Skeletal muscle cell (primary cell): ENCODE measurements at regions not wholly inside any gene's neighbourhood (a gene's known extent, or its start where the extent isn't known, plus 50 kb on each side); places are given as distances from the start of the nearest gene placed in this dataset.
"Not testable (repeated sequence)": the region's sequence is repeated elsewhere in the genome, so short reads cannot be mapped to it uniquely, and the experiment has no call there.

Source experiments
- DNase-seq: peaks from one replicate; pipeline ENCODE4 v3.0.0-alpha.2; 2010; ENCODE audit warnings: low read depth
- H3K4me3 ChIP-seq: 2 replicates; pipeline ENCODE4 v1.5.1; 2011; ENCODE audit warnings: low read depth, mild to moderate bottlenecking, control low read depth, low read length, moderate library complexity

- no peak for DNase-seq
- H3K4me3 ChIP-seq = no peak overlapping the region
Observed at GRCh38 chr13:76636829-76637228, 249.4 kb downstream of the KCTD12 start.

DNA sequence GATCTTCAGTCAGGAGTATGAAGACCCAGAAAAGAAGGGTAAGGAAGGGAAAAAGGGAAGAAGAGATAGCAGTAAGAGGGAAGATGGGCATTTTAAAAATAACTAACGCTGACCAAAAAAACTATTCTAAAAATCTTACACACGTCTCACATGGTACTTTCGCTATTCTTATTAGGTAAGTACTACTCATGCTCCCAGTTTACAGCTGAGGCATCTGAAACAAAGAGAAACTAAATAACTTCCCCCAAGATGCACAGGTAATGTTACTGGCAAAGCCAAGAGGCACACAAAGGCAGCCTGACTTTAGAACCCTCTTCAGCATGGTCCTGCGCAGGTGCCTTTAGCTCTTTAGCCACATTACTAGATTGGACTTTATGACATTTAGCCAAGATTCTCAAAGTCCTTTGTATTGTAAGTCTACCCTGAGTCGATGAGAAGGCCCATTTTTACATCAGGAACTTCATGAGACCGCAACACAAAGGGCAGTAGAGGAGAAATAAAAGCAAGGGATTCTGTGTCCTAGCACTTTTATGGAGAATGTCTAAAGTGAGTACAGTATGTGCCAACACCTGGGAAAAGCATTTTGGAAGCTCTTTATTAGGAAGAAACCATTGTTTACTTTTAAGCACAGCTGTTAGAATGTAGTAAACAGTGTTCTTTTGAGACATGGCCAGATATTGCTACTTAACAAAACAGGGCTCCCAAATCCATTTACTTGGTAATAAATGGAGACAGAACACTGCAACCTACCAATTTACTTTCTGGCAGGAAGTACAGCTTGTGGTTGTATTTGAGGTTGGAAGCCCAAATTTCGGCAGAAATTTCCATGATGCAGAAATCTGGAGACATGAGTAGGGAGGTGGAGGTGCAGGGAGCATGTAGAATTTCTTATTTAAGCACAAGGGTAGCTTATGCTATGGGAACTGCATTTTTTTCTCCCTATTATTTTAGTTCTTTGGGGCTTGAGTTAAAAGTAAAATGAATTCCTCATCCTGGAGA is 250.7 kb downstream of the KCTD12 start:
- H3K4me3 ChIP-seq = no peak overlapping the region
- DNase-seq = no peak

GRCh38 chr13:76634431-76635191 is 251.6 kb downstream of the KCTD12 start:
- H3K4me3 ChIP-seq = no peak overlapping the region
- DNase-seq = no peak

GRCh38 chr13:76632401-76633044 is 253.7 kb downstream of the KCTD12 start:
- H3K4me3 ChIP-seq = no peak overlapping the region
- no peak for DNase-seq

- no peak for DNase-seq
- H3K4me3 ChIP-seq = no peak overlapping the region
Observed at GRCh38 chr13:76630629-76631230, 255.5 kb downstream of the KCTD12 start.

DNA sequence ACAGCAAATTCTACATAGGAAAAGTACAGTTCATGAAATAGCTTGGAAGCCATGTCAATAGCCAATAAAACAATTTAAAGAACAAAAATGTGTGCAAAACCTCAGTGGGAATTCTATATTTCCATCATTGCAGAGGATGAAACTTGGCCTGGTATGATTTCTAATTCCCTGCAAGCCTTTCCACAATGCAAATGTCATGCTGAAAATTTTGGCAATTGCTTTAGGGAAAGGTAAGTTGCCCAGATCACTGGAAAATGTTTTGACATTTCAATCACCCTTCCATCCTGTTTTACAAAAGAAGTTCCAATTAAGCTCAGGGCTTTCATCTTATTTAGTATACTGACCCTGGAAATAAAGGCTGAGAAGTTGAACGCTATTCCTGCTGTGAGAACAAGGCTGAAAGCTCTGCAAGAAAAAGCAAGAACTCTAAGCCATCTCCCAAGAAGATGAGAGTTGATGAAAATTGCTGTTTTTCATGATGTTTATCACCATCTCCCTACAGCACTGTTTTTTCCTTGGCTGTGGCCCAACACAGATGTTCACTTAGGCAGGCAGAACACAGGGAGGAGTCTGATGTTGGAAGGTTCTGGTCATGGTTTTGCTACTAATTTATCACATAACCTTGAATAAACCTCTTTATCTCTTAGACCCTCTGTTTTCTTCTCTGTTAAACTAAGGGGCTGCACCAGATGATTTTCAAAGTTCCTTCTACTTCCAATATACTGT is 263.7 kb downstream of the KCTD12 start:
- DNase-seq = no peak
- H3K4me3 ChIP-seq = no peak overlapping the region

DNA sequence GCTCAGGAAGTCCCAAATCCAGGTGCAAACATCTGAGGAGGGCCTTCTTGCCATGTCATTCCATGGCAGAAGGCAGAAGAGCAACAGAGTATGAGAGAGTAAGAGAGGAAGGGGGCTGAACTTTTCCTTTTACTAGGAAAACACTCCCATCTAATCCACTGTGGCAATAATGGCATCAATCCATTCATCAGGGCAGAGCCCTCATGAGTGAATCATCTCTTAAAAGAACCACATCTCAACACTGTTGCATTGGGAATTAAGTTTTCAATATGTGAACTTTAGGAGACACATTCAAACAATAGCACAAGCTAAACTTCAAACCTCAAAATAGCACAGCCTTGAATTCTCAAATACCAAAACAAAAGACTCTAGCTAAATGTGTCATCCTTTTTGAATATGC is 264.5 kb downstream of the KCTD12 start:
- H3K4me3 ChIP-seq = no peak overlapping the region
- no peak for DNase-seq

DNA sequence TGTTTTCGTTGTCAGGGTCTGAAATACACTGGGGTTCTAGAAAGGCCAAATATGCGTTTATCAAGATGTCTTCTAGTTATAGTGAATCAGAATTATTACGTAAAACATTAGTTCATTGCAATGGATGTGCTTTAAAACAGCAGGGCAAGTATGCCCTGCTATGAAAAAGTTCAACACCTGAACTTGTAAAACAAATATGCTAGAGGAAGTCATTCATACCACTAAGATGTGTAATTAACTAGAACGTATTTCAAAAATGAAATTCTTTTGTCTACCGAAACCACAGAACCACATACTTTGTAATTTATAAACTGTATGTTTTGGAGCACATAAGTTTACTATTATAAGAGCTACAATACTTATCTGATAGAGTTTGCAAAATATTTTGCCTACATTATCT is 266.2 kb downstream of the KCTD12 start:
- DNase-seq = no peak
- no peak overlapping the region for H3K4me3 ChIP-seq

- no peak overlapping the region for H3K4me3 ChIP-seq
- no peak for DNase-seq
Observed at GRCh38 chr13:76619631-76620030, 266.6 kb downstream of the KCTD12 start.

GRCh38 chr13:76610819-76611415 is 275.3 kb downstream of the KCTD12 start:
- no peak overlapping the region for H3K4me3 ChIP-seq
- DNase-seq = no peak

DNA sequence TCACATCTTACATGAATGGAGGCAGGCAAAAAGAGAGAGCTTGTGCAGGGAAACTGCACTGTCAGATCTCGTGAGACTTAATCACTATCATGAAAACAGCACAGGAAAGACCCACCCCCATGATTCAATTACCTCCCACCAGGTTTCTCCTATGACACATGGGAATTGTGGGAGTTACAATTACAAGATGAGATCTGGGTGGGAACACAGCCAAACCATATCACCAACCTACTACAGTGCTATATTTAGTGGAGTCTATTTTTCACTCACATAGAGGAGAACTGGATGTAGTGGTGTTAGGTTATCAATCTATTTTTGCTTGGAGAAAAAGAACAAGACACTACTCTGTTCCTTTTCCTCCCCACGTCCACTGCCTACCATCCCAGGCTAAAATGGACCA is 276.6 kb downstream of the KCTD12 start:
- no peak for DNase-seq
- H3K4me3 ChIP-seq = no peak overlapping the region

GRCh38 chr13:76607866-76608265 is 278.3 kb downstream of the KCTD12 start:
- no peak overlapping the region for H3K4me3 ChIP-seq
- DNase-seq = no peak

DNA sequence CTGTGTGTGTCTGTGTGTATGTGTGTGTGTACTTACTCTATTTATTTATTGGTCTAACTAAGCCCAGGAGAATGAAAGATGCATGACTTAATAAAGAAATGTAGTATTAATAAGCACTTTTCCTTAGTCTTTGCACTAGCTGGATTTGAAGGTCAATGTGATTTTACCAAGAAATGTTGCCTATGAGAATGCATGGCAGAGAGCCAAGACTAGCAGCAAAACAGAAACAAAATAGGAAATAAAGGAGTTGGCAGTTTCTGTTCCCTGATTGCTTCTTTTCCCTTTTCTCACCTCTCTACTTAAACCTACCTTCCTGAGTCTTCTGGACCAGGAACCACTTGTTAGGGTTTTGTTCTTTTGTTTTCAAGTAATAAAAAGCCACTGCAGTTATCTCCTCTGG is 286.1 kb downstream of the KCTD12 start:
- no peak for DNase-seq

GRCh38 chr13:76597868-76598267 is 288.3 kb downstream of the KCTD12 start:
- no peak overlapping the region for H3K4me3 ChIP-seq
- DNase-seq = no peak

More for the DNA sequence above, 286.1 kb downstream of the KCTD12 start:
- H3K4me3 ChIP-seq = no peak overlapping the region

DNA sequence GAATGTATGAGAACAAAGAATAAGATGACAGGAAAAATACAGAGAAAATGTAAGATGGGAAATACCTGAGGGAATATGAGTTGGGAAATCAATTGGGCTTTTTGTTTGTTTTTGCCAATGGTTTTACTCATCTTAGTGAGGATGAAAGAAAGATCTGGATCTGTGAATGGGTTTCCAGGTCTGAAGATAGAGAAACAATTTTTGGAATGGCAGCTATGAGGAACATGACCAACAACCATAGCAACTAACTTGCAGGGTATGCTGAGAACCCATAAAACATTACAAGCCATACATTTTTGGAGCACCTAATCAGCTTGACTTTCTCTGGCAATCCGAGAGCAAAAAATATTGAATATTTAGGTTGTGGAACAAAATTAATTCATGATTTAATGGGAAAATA is 290.0 kb downstream of the KCTD12 start:
- DNase-seq = no peak
- H3K4me3 ChIP-seq = no peak overlapping the region

GRCh38 chr13:76594435-76594834 is 291.8 kb downstream of the KCTD12 start:
- no peak for DNase-seq

DNA sequence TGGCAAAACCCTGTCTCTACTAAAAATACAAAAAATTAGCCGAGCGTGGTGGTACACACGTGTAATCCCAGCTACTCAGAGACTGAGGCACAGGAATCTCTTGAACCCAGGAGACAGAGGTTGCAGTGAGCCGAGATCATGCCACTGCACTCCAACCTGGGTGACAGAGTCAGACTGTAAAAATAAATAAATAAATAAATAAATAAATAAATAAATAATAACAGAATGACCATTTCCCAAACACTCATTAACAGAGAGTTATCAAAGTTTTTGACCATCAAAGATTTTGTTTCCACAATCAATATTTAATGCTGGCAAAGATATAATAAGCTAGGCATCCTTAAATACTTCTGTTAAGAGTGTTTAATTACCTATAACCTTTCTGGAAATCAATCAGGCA is 299.4 kb downstream of the KCTD12 start:
- H3K4me3 ChIP-seq = no peak overlapping the region
- no peak for DNase-seq

More at GRCh38 chr13:76594435-76594834, 291.8 kb downstream of the KCTD12 start:
- no peak overlapping the region for H3K4me3 ChIP-seq

- DNase-seq = no peak
- H3K4me3 ChIP-seq = no peak overlapping the region
Observed at GRCh38 chr13:76579701-76580100, 306.5 kb downstream of the KCTD12 start.

- not testable (repeated sequence) for H3K4me3 ChIP-seq, DNase-seq
Observed at GRCh38 chr13:76575634-76576033, 310.6 kb downstream of the KCTD12 start.
